GM12878 (cell line): ENCODE measurements at regions not wholly inside any gene's neighbourhood (a gene's known extent, or its start where the extent isn't known, plus 50 kb on each side); places are given as distances from the start of the nearest gene placed in this dataset.

Source experiments
- ATAC-seq: fragments of 200-7000 bp; cut with Tn5 transposase; 3 replicates; pipeline ENCODE4 v1.9.1; 2020; ENCODE audit warnings: mild to moderate bottlenecking, moderate library complexity
- BruUV-seq: library from RNA; stranded (reverse); fragments of 400-500 nt; replicated peaks from 2 replicates; lab custom pipeline; 2021; lab: Mats Ljungman, UMichigan
- CTCF ChIA-PET: fragments of 300-600 bp; sonication (Branson Sonifier 250); formaldehyde crosslinking; extraction: SDS; loops from one replicate; lab custom pipeline; 2021; ENCODE audit warnings: inconsistent platforms; lab: Yijun Ruan, JAX
- POLR2A ChIA-PET: fragments of 350-600 bp; formaldehyde crosslinking; extraction: SDS; loops from one replicate; lab custom pipeline; 2021; ENCODE audit warnings: inconsistent platforms; lab: Charles Lee
- RAD21 ChIA-PET: fragments of 300-600 bp; sonication (Branson Sonifier 250); formaldehyde crosslinking; loops from one replicate; lab custom pipeline; 2023; ENCODE audit warnings: antibody characterized with exemption; ENCODE audit not compliant: unreplicated experiment; lab: Charles Lee
- SMC1A ChIA-PET: fragments of 300-600 bp; sonication (Branson Sonifier 250); formaldehyde crosslinking; loops from one replicate; lab custom pipeline; 2023; ENCODE audit not compliant: unreplicated experiment, uncharacterized antibody; lab: Charles Lee
- DNase-seq: peaks from one replicate; pipeline ENCODE4 v3.0.0-alpha.2; 2011; ENCODE audit warnings: low read depth, low spot score
- FAIRE-seq: peaks from 3 replicates; lab custom pipeline; 2011; peaks lifted over from hg19 to GRCh38; lab: Jason Lieb, UNC
- H2AFZ ChIP-seq: 2 replicates; pipeline ENCODE4 v1.6.0; 2011; ENCODE audit warnings: low read depth, low read length, control low read depth; ENCODE audit not compliant: control insufficient read depth
- H3K27ac ChIP-seq: 2 replicates; pipeline ENCODE4 v1.5.1; 2011; ENCODE audit warnings: control low read depth; ENCODE audit not compliant: control insufficient read depth, insufficient read depth
- H3K27me3 ChIP-seq, 2 experiments: replicated peaks in 1 of 2; 2 replicates each; pipeline versions ENCODE4 v1.6.0 to v1.6.1; 2011; ENCODE audit warnings: low read length in 1 of 2; ENCODE audit not compliant: control insufficient read depth in 2 of 2, insufficient read depth in 2 of 2
- H3K36me3 ChIP-seq, 2 experiments: 2 replicates each; pipeline ENCODE4 v1.5.1; 2011; ENCODE audit warnings: low read length in 1 of 2; ENCODE audit not compliant: control insufficient read depth in 2 of 2, insufficient read depth in 2 of 2
- H3K4me1 ChIP-seq: 2 replicates; pipeline ENCODE4 v1.6.1; 2011; ENCODE audit warnings: mild to moderate bottlenecking, low read length, moderate library complexity, mixed read lengths; ENCODE audit not compliant: control insufficient read depth, insufficient read depth
- H3K4me2 ChIP-seq: 2 replicates; pipeline ENCODE4 v1.6.0; 2011; ENCODE audit warnings: control low read depth; ENCODE audit not compliant: control insufficient read depth, insufficient read depth
- H3K4me3 ChIP-seq: fragments of 200-600 bp; sonication (generic); 2 replicates; pipeline ENCODE4 v1.5.1; 2016
- H3K79me2 ChIP-seq: 2 replicates; pipeline ENCODE4 v1.6.0; 2011; ENCODE audit warnings: low read length; ENCODE audit not compliant: control insufficient read depth, insufficient read depth
- H3K9ac ChIP-seq: 2 replicates; pipeline ENCODE4 v1.8.0; 2011; ENCODE audit warnings: low read length, control low read depth, mixed read lengths; ENCODE audit not compliant: control insufficient read depth, insufficient read depth
- H3K9me3 ChIP-seq: replicated peaks from 3 replicates; pipeline ENCODE4 v1.5.1; 2011; ENCODE audit warnings: mild to moderate bottlenecking, low read length; ENCODE audit not compliant: control insufficient read depth, insufficient read depth
- H4K20me1 ChIP-seq: 2 replicates; pipeline ENCODE4 v1.6.0; 2011; ENCODE audit not compliant: control insufficient read depth, insufficient read depth
- ATF7 ChIP-seq: fragments of 450-650 bp; IDR thresholded peaks from 2 replicates; pipeline ENCODE4 v1.6.1; 2016; ENCODE audit warnings: low read depth, mild to moderate bottlenecking
- CTCF ChIP-seq, 3 experiments: IDR thresholded peaks in 2 of 3; conservative IDR thresholded peaks in 1 of 3; 2 replicates each; pipeline ENCODE4 v1.5.1; 2011; ENCODE audit warnings: low read depth in 3 of 3, low read length in 3 of 3, mild to moderate bottlenecking in 3 of 3, control low read depth in 2 of 3, moderate library complexity in 2 of 3, inconsistent platforms in 1 of 3, mixed read lengths in 1 of 3; ENCODE audit not compliant: control insufficient read depth in 2 of 3, insufficient read depth in 1 of 3; ENCODE audit errors: extremely low read depth in 1 of 3
- HDAC2 ChIP-seq: fragments of 200-600 bp; sonication (generic); IDR thresholded peaks from 2 replicates; pipeline ENCODE4 v1.6.1; 2017
- MEF2B ChIP-seq: fragments of 450-650 bp; IDR thresholded peaks from 2 replicates; pipeline ENCODE4 v1.6.1; 2018; ENCODE audit warnings: mild to moderate bottlenecking, moderate library complexity; ENCODE audit not compliant: partially characterized antibody, poor library complexity, severe bottlenecking
- NR2C2 ChIP-seq: IDR thresholded peaks from 2 replicates; pipeline ENCODE4 v1.6.1; 2011; ENCODE audit warnings: borderline replicate concordance, low read depth; ENCODE audit not compliant: control insufficient read depth, insufficient read length
- RBBP5 ChIP-seq: fragments of 200-600 bp; sonication (generic); conservative IDR thresholded peaks from 2 replicates; pipeline ENCODE4 v1.6.1; 2016
- REST ChIP-seq: IDR thresholded peaks from 2 replicates; pipeline ENCODE4 v1.6.1; 2012; ENCODE audit warnings: mild to moderate bottlenecking, low read depth, low read length
- STAT1 ChIP-seq: fragments of 450-650 bp; conservative IDR thresholded peaks from 2 replicates; pipeline ENCODE4 v1.6.1; 2014; ENCODE audit warnings: antibody characterized with exemption, mild to moderate bottlenecking
- SUPT20H ChIP-seq: IDR thresholded peaks from 2 replicates; pipeline ENCODE4 v1.6.1; 2011; ENCODE audit warnings: low read depth, mild to moderate bottlenecking, low read length, moderate library complexity, borderline replicate concordance; ENCODE audit not compliant: control insufficient read depth
- ZBTB11 ChIP-seq: fragments of 450-650 bp; formaldehyde crosslinking; IDR thresholded peaks from 2 replicates; pipeline ENCODE4 v1.5.0; 2022; ENCODE audit warnings: mild to moderate bottlenecking, missing genetic modification characterization
- WGBS: methylation state at CpG from one replicate; pipeline ENCODE4 v1.1.6; 2016; ENCODE audit warnings: low lambda C conversion rate; ENCODE audit not compliant: insufficient replicate concordance, insufficient coverage; ENCODE audit errors: missing lambda C conversion rate; 5-methylcytosine and 5-hydroxymethylcytosine counted together
- in situ Hi-C: fragments of 300-500 bp; cut with MboI; formaldehyde crosslinking; loops from 9 replicates; pipeline ENCODE4 v1.14.3; 2018; ENCODE audit warnings: mixed read lengths
- intact Hi-C: fragments of 100-400 bp; cut with micrococcal nuclease; formaldehyde crosslinking; loops from one replicate; pipeline ENCODE4 v1.14.2; 2022; ENCODE audit not compliant: unreplicated experiment

GRCh38 chr21:36627242-36627641 lies 71.7 kb upstream of the SIM2 start (continued):
- TF ChIP-seq CTCF (IDR thresholded peaks at IDR 0.05 in 2 of 3, conservative IDR thresholded peaks at IDR 0.05 in 1 of 3; ENCODE audit: control insufficient read depth in 2 of 3, extremely low read depth in 1 of 3, insufficient read depth in 1 of 3, low read depth in 3 of 3, low read length in 3 of 3) (no peak), ZBTB11 (CRISPR knock-in tag) (no peak), ATF7 (no peak)

GRCh38 chr21:36628106-36628505 lies 70.8 kb upstream of the SIM2 start:
- FAIRE-seq = no peak
- BruUV-seq = no TSS peak
- in situ Hi-C loops (no loop called here), intact Hi-C loops (no loop called here)
- no peaks in the 10 kb centered on the region for H3K36me3 ChIP-seq
- no peaks in the 10 kb centered on the region for H3K27me3 ChIP-seq
- no peaks in the 10 kb centered on the region for H3K4me1 ChIP-seq
- WGBS = 32% methylated on average over 9 of the region's 9 CpGs
- no peak for ATAC-seq
- H3K4me2 ChIP-seq = no peak overlapping the region
- H3K4me3 ChIP-seq = no peak overlapping the region
- no peaks in the 10 kb centered on the region; the same call in 2 of the 3 replicates for H3K9me3 ChIP-seq
- H3K27ac ChIP-seq = no peak overlapping the region
- no peak for DNase-seq
- H3K9ac ChIP-seq = no peak overlapping the region
- H3K79me2 ChIP-seq = no peaks in the 10 kb centered on the region
- POLR2A ChIA-PET = no interaction called here
- CTCF ChIA-PET = interaction anchor here (1.2 to 1.5 kb wide), 2 partner anchors 11 to 125 kb away, joined by 3 to 4 read pairs; no protein-coding TSS in a partner anchor
- H2AFZ ChIP-seq = no peak overlapping the region
- H4K20me1 ChIP-seq = no peaks in the 10 kb centered on the region
- RAD21 ChIA-PET = no interaction called here
- SMC1A ChIA-PET = no interaction called here
- TF ChIP-seq ZBTB11 (CRISPR knock-in tag) (no peak), STAT1 (no peak), SUPT20H (no peak), NR2C2 (no peak), REST (no peak), MEF2B (no peak), RBBP5 (no peak), HDAC2 (no peak)
